ENCODE measurements at regions not wholly inside any gene's neighbourhood (a gene's known extent, or its start where the extent isn't known, plus 50 kb on each side); places are given as distances from the start of the nearest gene placed in this dataset.

GRCh38 chr17:77428020-77428748, 287.4 kb downstream of the SEC14L1 start:
- FAIRE-seq = no peak

More at GRCh38 chr17:77428020-77428748, 287.4 kb downstream of the SEC14L1 start:
- POLR2A ChIA-PET (ENCODE audit: partially characterized antibody) = interaction anchor here (0.8 to 3.1 kb wide), 3 partner anchors 23 to 53 kb away, joined by 3 to 23 read pairs (median 10); no protein-coding TSS in a partner anchor
- Histone ChIP-seq H2BK20ac (ENCODE audit: low read length) (no peak overlapping the region), H3K4ac (replicated peaks; ENCODE audit: insufficient read length, low read depth, low read length) (no peak overlapping the region), H3K79me2 (ENCODE audit: control insufficient read depth in 1 of 2, insufficient read depth in 2 of 2, low read length in 2 of 2) (peaks cover 0 to 52% of the 10 kb centered on the region in 2 experiments; a peak in 1 of 4 replicates), H2BK120ac (replicated peaks; ENCODE audit: low read depth, low read length) (no peak overlapping the region), H4K91ac (replicated peaks; ENCODE audit: insufficient read length, low read length) (no peak overlapping the region), H3K4me2 (ENCODE audit: insufficient read depth in 1 of 2, low read depth in 2 of 2, low read length in 2 of 2) (no peak overlapping the region), H3K4me1 (replicated peaks in 1 of 4; ENCODE audit: control insufficient read depth in 3 of 4, insufficient read depth in 4 of 4, low read length in 3 of 4) (peaks cover 0 to 44% (median 36%) of the 10 kb centered on the region in 4 experiments; a peak in 6 of 7 replicates), H4K20me1 (replicated peaks in 1 of 2; ENCODE audit: control insufficient read depth in 1 of 2, insufficient read depth in 2 of 2, low read length in 2 of 2) (peaks cover 32 to 34% of the 10 kb centered on the region in 2 experiments), H3K9me3 (ENCODE audit: insufficient read depth in 2 of 2, low read depth in 1 of 2, low read length in 1 of 2) (no peaks in the 10 kb centered on the region), H2AFZ (ENCODE audit: low read length) (no peak overlapping the region), H4K5ac (ENCODE audit: insufficient read length, low read depth, low read length) (no peak overlapping the region), H3K4me3 (ENCODE audit: extremely low read depth in 1 of 4, insufficient read depth in 2 of 4, low read depth in 3 of 4, low read length in 4 of 4) (no peak overlapping the region), H2BK15ac (ENCODE audit: low read length) (no peak overlapping the region), H3K14ac (ENCODE audit: insufficient read length) (no peak overlapping the region), H3K36me3 (ENCODE audit: control insufficient read depth in 2 of 4, insufficient read depth in 4 of 4, low read length in 3 of 4) (no peaks in the 10 kb centered on the region), H3K79me1 (ENCODE audit: low read depth, low read length) (peaks cover 34% of the 10 kb centered on the region), H3K23me2 (ENCODE audit: low read depth, low read length) (no peaks in the 10 kb centered on the region), H3K56ac (replicated peaks; ENCODE audit: insufficient read length, low read depth, low read length) (no peak overlapping the region), H4K8ac (ENCODE audit: extremely low read depth, insufficient read depth, low read length) (no peak overlapping the region), H3K27me3 (replicated peaks in 1 of 4; ENCODE audit: control insufficient read depth in 3 of 4, extremely low read depth in 1 of 4, insufficient read depth in 3 of 4, low read length in 3 of 4) (no peaks in the 10 kb centered on the region), H2BK12ac (ENCODE audit: low read depth, low read length) (0 out of 2 replicates have a peak overlapping the region, but pooled peaks have one; percentile 17), H3K9ac (replicated peaks in 1 of 4; ENCODE audit: extremely low read depth in 1 of 4, low read depth in 3 of 4, low read length in 3 of 4) (no peak overlapping the region), H2AK5ac (ENCODE audit: low read depth, low read length) (0 out of 2 replicates have a peak overlapping the region, but pooled peaks have one; percentile 4), H3K18ac (ENCODE audit: extremely low read depth, low read length) (no peak overlapping the region), H3K27ac (ENCODE audit: low read depth, low read length) (no peak overlapping the region), H3K23ac (ENCODE audit: insufficient read length) (no peak overlapping the region), H2BK5ac (ENCODE audit: low read depth, low read length) (no peak overlapping the region)
- 92% methylated on average over 13 of the region's 13 CpGs; no CpG with 5 or more reads in 1 of the 2 experiments for WGBS, 2 experiments (ENCODE audit: extremely low coverage in 1 of 2, insufficient coverage in 1 of 2, insufficient read length in 1 of 2, insufficient replicate concordance in 2 of 2, low coverage in 1 of 2, low lambda C conversion rate in 2 of 2, missing lambda C conversion rate in 1 of 2)
- no peak for TF ChIP-seq JUN (IDR thresholded peaks at IDR 0.05; ENCODE audit: low read depth, low read length)
- TF ChIP-seq CHD2 (IDR thresholded peaks at IDR 0.05; ENCODE audit: low read length) = no peak
- TF ChIP-seq KDM1A (IDR thresholded peaks at IDR 0.05; ENCODE audit: borderline replicate concordance, low read length) = 0 out of 2 replicates have a peak, but pooled peaks have one; percentile 8
- DNase-seq (ENCODE audit: low read depth in 1 of 2, low spot score in 2 of 2) = no peak
- CTCF ChIA-PET (ENCODE audit: partially characterized antibody) = interaction anchor here (0.9 to 24.6 kb wide), 20 partner anchors 10 to 325 kb away, joined by 3 to 512 read pairs (median 16); no protein-coding TSS in a partner anchor
